Activated naive CD4-positive, alpha-beta T cell treated with anti-CD3 and anti-CD28 coated beads, Interleukin-2, amount 50 U/mL, for 72 hours (primary cell): ENCODE measurements at regions not wholly inside any gene's neighbourhood (a gene's known extent, or its start where the extent isn't known, plus 50 kb on each side); places are given as distances from the start of the nearest gene placed in this dataset.

Experiments
- ATAC-seq, 2 donors: fragments of 150-1000 bp; cut with Tn5 transposase; 2 replicates each; pipeline ENCODE4 v1.10.0; 2021; ENCODE audit warnings: mild to moderate bottlenecking in 2 of 2, moderate library complexity in 2 of 2
- DNase-seq, 2 donors: peaks; one replicate each; pipeline ENCODE4 v3.0.0; 2021 to 2022; ENCODE audit warnings: low spot score in 2 of 2
- H3K27ac Mint-ChIP-seq, 2 donors: one replicate each; pipeline ENCODE4 v1.8.0; 2022; ENCODE audit warnings: mild to moderate bottlenecking in 2 of 2, mixed read lengths in 2 of 2
- H3K36me3 Mint-ChIP-seq, 2 donors: one replicate each; pipeline ENCODE4 v1.8.0; 2022; ENCODE audit warnings: mixed read lengths in 2 of 2
- H3K9me3 Mint-ChIP-seq, 2 donors: one replicate each; pipeline ENCODE4 v1.8.0; 2022; ENCODE audit warnings: mixed read lengths in 2 of 2

DNA sequence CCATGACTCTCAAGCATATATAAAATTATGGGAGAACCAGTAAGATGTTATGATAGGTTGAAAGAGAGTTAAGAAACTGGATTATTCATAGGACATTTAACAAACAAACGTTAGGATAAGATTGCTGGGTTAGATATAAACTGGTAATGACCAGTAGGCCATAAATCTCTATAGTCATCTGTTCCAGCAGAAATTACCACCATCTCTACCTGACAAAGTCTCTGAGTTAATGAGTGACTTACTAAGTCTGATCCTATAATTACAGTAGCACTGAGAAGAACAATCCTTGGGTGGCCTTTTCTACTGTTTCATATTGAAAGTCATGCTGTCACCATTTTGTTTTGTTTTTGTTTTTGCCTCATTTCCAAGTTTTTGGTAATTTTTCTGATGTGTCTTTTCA lies 136.9 kb upstream of the CNOT2 start:
- ATAC-seq = no peak
- Mint-ChIP-seq H3K27ac (no peak overlapping the region), H3K36me3 (peaks cover 5 to 12% of the 10 kb centered on the region in 2 donors), H3K9me3 (peaks cover 20 to 22% of the 10 kb centered on the region in 2 donors)
- no peak for DNase-seq

DNA sequence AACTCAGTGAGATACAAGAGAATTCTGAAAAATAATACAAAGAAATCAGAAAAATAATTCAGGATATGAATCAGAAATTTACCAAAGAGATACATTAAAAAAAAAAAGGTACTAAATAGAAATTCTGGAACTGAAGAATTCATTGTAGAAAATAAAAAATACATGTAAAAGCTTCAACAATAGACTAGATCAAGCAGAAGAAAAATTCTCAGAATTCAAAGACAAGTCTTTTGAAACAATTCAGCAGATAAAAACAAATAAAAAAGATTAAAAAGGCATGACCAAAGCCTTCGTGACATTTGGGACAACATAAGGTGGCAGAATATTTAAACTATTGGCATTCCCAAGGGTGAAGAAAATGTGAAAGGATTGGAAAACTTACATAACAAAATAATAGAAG lies 133.1 kb upstream of the CNOT2 start:
- DNase-seq (no peak), ATAC-seq (no peak)
- H3K9me3 Mint-ChIP-seq = peaks cover 22 to 27% of the 10 kb centered on the region in 2 donors
- H3K36me3 Mint-ChIP-seq = peaks cover 5 to 12% of the 10 kb centered on the region in 2 donors
- no peak overlapping the region for H3K27ac Mint-ChIP-seq

DNA sequence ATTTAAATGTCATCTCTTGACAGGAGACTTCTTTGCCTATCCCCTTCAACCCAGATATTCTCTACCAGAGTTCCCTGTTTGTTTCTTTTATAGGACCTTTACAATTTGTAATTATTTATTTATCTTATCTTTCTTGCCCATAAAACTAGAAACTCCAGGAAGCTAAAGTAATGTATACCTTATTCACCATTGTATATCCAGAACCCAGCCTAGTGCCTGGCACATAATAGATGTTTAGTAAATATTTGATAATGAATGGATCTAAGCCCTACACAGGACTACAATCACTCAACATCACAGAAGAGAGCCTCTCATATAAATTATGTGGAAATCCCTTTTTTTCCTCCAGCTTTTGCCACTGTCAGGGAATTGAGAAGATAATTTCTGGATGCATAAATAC lies 125.6 kb upstream of the CNOT2 start:
- no peak overlapping the region for H3K27ac Mint-ChIP-seq
- ATAC-seq (no peak), DNase-seq (no peak)
- no peaks in the 10 kb centered on the region for H3K36me3 Mint-ChIP-seq
- H3K9me3 Mint-ChIP-seq = peaks cover 4% of the 10 kb centered on the region in 2 donors

DNA sequence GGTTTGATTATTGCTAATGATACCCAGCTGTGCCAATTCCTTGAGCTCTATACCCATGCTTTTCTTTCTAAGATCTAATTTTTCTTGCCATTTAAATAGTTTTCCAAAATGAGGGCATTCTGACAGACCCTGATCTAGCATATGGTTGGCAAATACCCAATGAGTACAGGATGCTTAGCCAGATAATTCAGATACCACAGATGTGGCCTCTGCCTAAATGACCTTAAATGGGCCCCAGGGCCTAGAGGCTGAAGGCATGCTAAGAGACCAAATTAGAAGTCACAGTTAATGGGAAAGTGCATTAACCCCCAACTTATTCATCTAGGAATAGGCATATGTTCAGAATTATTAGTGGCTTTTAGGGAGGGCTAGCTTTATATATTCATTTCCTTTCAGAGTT lies 122.3 kb upstream of the CNOT2 start:
- DNase-seq (no peak), ATAC-seq (no peak)
- peaks cover 0 to under 1% of the 10 kb centered on the region in 2 donors for H3K9me3 Mint-ChIP-seq
- no peak overlapping the region for H3K27ac Mint-ChIP-seq
- H3K36me3 Mint-ChIP-seq = no peaks in the 10 kb centered on the region

DNA sequence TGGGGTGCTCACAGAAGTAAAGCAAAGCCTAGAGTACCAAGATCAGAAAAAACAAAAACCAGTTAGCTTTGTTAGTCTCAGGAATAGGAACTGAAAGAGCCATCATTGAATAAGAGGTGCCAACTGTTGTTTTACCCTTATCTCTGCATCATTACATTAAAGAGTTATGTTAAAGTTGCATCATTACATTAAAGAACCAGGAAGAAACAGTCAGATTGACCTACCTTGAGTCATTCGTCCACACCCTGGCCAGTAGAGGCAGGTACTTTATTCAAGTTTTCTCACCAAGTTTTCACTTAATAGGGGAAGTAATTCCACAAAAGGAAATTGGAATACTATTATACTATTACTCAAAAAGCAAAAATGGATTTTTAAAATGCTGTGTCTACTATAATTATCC lies 121.7 kb upstream of the CNOT2 start:
- Mint-ChIP-seq H3K9me3 (no peaks in the 10 kb centered on the region), H3K36me3 (no peaks in the 10 kb centered on the region), H3K27ac (no peak overlapping the region)
- DNase-seq = no peak
- ATAC-seq = no peak

DNA sequence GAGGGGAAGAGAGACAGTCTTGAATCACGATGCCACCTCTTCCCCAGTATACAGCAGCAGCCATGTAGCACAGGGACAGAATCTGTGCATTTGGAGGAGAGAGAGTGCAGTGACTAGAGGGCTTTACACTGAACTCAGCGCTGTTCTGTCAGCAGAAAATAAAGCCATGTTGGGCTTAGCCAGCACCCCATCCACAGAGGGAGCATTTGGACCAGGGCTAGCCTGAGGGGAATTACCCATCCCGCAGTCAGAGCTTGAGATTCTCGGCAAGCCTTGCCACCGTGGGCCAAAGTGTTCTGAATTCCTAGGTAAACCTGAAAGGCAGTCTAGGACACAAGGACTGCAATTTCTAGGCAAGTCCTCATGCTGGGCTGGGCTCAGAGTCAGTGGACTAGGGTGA lies 120.4 kb upstream of the CNOT2 start:
- Mint-ChIP-seq H3K27ac (no peak overlapping the region), H3K36me3 (no peaks in the 10 kb centered on the region)
- no peak for ATAC-seq

DNA sequence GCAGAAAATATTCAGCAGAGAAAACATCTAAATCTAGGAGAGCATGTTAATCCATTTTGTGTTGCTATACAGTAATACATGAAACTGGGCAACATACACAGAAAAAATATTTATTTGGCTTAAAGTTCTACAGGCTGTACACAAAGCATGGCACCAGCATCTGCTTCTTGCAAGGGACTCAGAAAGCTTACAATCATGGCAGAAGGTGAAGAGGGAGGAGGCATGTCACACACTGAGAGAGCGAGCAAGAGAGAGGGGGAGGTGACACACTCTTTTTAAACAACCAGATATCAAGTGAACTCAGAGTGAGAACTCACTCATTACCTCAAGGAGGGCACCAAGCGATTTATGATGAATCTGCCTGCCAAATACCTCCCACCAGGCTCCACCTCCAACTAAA lies 94.2 kb upstream of the CNOT2 start:
- ATAC-seq = no peak
- no peak for DNase-seq
- Mint-ChIP-seq H3K36me3 (no peaks in the 10 kb centered on the region), H3K9me3 (no peaks in the 10 kb centered on the region), H3K27ac (no peak overlapping the region)

More for the DNA sequence above, 120.4 kb upstream of the CNOT2 start:
- no peak for DNase-seq
- H3K9me3 Mint-ChIP-seq = no peaks in the 10 kb centered on the region

DNA sequence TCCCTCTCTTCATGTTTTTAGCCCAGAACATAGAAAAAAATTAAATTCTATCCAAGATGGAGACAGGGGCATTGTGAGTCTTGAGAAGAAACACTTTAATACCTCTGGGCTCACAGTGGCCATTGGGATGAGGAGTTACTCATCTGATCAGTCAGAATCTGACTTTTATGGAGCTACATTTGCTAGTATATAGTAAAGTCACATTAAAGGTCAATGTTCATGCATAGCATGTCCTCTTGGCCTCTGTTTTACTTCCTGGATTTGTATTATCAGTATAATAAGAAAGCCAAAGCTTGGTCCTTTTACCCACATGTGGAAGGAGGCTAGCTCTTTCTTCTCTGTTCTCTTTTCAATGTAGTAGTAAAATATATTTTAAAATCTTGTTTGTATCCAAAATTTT lies 93.6 kb upstream of the CNOT2 start:
- Mint-ChIP-seq H3K27ac (no peak overlapping the region), H3K9me3 (no peaks in the 10 kb centered on the region), H3K36me3 (no peaks in the 10 kb centered on the region)
- DNase-seq = no peak
- ATAC-seq = no peak

DNA sequence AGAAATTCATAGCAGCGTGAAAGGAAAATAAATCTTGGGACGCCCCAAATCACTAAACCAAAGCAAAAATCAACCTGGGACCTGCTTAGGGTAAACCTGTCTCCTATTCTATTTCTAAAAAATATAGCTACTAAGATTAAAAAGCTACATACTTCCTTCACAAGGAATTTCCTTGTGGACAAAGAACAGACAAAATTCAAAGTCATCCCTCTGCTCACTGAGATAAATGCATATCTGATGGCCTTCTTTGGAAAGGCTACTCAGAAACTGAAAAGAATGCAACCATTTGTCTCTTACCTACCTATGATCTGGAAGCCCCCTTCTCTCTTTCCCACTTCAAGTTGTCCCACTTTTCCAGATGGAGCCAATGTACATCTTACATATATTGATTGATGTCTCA lies 93.0 kb upstream of the CNOT2 start:
- DNase-seq (no peak), ATAC-seq (no peak)
- H3K36me3 Mint-ChIP-seq = peaks cover 0 to under 1% of the 10 kb centered on the region in 2 donors
- no peak overlapping the region for H3K27ac Mint-ChIP-seq
- H3K9me3 Mint-ChIP-seq = no peaks in the 10 kb centered on the region

DNA sequence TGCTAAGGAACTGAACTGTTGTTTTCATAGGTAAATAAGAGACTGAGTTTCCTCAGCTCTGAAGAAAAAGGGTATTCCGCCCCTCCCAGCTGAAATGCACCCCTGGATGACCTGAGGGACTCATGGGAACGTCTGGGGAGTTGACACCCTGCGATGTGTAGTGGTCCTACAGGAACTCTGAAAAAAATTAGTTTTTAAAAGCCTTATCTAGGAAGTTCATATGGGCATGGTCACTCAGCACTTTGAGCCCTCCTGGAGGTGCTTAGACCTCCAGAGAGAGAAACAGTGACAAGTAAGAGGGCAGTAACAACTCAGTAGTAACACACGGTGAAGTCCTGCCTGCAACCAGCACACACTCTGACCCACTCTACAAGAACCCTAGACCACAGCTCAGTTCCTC lies 91.2 kb upstream of the CNOT2 start:
- no peaks in the 10 kb centered on the region for H3K9me3 Mint-ChIP-seq
- ATAC-seq (no peak), DNase-seq (no peak)
- H3K27ac Mint-ChIP-seq = no peak overlapping the region
- H3K36me3 Mint-ChIP-seq = peaks cover 0 to 7% of the 10 kb centered on the region in 2 donors

DNA sequence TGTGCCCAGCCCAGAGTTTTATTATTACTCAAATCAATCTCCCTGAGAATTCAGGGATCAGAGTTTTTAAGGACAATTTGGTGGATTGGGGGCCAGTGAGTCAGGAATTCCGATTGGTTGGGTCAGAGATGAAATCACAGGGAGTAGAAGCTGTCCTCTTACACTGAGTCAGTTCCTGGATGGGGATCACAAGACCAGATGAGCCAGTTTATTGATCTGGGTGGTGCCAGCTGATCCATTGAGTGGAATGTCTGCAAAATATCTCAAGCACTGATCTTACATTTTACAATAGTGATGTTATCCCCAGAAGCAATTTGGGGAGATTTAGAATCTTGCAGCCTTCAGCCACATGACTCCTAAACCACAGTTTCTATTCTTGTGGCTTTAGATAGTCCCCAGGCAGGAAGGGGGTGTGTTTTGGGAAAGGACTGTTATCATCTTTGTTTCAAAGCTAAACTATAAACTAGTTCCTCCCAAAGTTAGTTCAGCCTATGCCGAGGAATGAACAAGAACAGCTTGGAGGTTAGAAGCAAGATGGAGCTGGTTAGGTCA lies 89.1 kb upstream of the CNOT2 start:
- Mint-ChIP-seq H3K9me3 (peaks cover 3 to 7% of the 10 kb centered on the region in 2 donors), H3K36me3 (peaks cover 11 to 19% of the 10 kb centered on the region in 2 donors), H3K27ac (no peak overlapping the region)
- DNase-seq (no peak), ATAC-seq (no peak)

DNA sequence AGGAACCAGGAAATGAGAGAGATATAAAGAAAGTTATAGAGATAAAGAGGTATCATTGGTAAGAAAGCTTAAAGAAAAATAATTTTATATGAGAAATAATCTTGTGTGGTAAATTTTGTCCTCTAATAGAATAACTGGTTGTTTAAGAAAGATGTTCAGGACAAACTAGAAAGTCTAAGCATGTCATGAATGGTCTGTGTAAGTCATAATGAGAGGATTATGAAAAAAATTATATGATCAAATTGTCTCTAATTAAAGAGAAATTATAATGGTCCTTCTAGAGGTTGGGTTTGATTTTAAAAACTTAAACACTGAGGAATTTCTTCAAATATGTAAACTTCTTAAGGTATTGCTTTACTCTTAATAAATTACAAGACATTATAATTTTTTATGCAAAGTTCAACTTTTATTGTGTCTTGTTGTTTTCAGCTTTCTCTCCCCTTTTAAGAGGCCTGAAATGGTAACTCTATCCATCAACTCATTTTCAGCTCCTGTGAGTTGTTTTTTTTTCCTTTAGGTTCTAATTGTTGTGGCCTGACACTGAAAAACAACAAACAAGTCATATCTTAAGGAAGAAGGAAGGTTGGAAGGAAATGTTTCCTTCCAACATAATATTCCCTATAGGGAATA lies 88.2 kb upstream of the CNOT2 start:
- no peak for DNase-seq
- peaks cover 11 to 19% of the 10 kb centered on the region in 2 donors for H3K36me3 Mint-ChIP-seq
- ATAC-seq = no peak
- H3K9me3 Mint-ChIP-seq = peaks cover 6 to 9% of the 10 kb centered on the region in 2 donors
- H3K27ac Mint-ChIP-seq = no peak overlapping the region

DNA sequence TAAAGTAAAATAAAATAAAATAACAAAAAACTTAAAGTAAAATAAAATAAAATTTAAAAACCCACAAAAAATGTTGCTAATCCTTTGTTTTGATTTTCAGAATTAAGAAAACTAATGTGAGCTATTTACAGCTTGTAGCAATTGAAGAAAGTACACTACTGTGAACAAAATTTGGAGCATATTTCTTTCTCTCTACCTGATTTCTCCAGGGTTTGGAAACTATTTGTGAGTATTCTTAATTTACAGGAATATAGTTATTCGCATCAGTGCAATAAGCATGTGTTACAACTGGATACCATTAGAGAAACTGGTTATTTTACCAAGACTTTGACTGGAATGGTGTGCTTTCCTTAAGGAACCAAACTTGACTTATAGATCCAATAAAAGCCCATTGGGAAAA lies 86.1 kb upstream of the CNOT2 start:
- peaks cover 15 to 19% of the 10 kb centered on the region in 2 donors for H3K36me3 Mint-ChIP-seq

DNA sequence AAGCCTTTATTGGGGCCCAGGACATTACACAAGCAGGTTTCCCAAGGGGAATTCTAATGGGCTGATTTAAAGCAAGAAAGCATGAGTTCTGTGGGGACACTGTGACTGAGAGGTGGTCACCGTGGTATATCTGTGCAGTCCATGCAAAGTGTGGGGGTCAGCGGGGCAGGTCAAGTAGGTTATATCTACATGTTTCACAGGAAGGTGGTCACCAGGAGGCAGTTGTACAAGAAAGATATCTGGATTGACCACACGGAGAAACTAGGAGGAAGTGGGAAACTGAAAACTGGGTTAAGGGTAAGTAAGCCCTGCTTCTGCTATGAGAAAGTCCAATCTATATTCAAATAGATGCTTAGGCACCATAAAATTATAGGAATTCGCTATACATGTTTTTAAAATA lies 77.8 kb upstream of the CNOT2 start:
- Mint-ChIP-seq H3K27ac (no peak overlapping the region), H3K9me3 (peaks cover 0 to 3% of the 10 kb centered on the region in 2 donors), H3K36me3 (peaks cover 0 to 4% of the 10 kb centered on the region in 2 donors)
- ATAC-seq (no peak), DNase-seq (no peak)

More for the DNA sequence above, 86.1 kb upstream of the CNOT2 start:
- H3K27ac Mint-ChIP-seq = no peak overlapping the region
- peaks cover 7 to 9% of the 10 kb centered on the region in 2 donors for H3K9me3 Mint-ChIP-seq
- DNase-seq (no peak), ATAC-seq (no peak)

DNA sequence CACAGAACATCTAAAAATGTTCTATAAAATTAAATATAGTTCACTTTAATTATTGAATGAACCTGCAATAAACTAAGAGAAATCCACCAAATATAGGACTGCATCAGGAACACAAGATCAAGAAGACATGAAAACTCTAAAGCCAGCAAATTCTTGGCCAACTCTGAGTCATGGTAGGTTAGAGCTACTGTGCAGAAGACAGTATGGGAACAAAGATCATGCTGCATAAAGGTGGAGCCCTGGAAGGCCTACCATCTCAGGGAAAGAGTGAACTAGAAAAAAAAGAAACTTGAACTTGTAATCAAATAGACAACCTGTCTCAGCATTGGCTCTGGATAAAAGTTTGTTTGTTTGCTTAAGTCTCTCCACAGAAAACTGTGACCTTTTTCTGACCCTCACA lies 66.9 kb upstream of the CNOT2 start:
- H3K9me3 Mint-ChIP-seq = no peaks in the 10 kb centered on the region
- H3K27ac Mint-ChIP-seq = no peak overlapping the region
- no peak for ATAC-seq
- no peak for DNase-seq
- no peaks in the 10 kb centered on the region for H3K36me3 Mint-ChIP-seq

DNA sequence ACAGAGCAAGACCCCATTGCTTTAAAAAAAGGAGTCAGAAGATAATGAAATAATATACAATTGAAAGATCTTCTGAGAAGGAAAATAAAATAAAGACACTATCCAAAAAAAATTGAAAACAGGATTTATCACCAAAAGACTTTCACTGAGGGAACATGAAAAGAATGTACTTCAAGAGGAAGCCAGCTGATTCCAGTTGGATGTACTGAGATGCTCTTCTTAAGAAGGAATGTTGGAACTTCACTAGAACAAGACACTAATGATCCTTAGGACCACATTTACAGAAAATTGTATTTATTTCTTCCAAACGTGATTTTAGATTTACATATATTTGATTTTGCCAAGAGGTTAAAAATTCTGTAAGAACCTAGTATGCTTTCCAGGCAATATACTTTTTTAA lies 65.6 kb upstream of the CNOT2 start:
- Mint-ChIP-seq H3K36me3 (no peaks in the 10 kb centered on the region), H3K27ac (no peak overlapping the region), H3K9me3 (no peaks in the 10 kb centered on the region)
- no peak for ATAC-seq
- no peak for DNase-seq

DNA sequence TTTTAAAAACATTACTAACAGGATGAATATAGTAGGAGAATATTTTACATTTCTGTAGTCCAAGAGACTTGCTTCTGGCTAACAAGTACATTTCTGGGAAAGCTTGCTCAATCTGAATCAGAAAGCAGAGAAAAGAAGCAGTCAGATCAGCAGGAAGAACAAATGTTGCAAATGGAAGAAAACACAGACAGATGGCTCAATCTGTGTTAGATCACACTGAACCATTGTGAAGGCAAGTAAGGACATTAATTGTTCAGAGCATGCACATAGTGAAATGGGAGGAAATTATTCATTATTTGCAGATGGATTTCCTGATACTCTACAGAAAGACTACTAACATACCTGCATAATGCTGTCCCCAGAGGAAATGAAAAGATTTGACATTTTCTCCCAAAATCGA lies 65.2 kb upstream of the CNOT2 start:
- ATAC-seq = no peak

DNA sequence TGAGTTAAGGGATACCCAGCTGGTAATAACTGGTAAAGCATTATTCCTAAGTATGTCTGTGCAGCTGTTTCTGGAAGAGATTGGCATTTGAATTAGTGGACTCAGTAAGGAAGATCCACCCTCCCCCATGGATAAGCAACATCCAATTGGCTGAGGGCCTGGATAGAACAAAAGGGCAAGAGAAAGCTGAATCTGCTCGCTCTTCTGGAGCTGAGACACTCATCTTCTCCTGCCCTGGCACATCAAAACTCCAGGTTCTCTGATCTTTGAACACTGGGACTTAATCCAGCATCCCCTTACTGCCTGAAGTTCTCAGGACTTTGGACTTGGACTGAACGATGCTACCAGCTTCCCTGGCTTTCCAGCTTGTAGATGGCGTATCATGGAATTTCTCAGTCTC lies 63.1 kb upstream of the CNOT2 start:
- H3K9me3 Mint-ChIP-seq = no peaks in the 10 kb centered on the region
- no peak for DNase-seq
- H3K36me3 Mint-ChIP-seq = no peaks in the 10 kb centered on the region
- no peak overlapping the region for H3K27ac Mint-ChIP-seq
- ATAC-seq = no peak

More for the DNA sequence above, 65.2 kb upstream of the CNOT2 start:
- Mint-ChIP-seq H3K9me3 (no peaks in the 10 kb centered on the region), H3K27ac (no peak overlapping the region), H3K36me3 (no peaks in the 10 kb centered on the region)
- no peak for DNase-seq
